DND-41 (cell line): ENCODE measurements at regions not wholly inside any gene's neighbourhood (a gene's known extent, or its start where the extent isn't known, plus 50 kb on each side); places are given as distances from the start of the nearest gene placed in this dataset.

ENCODE experiments used
- CTCF ChIP-seq: IDR thresholded peaks from 2 replicates; pipeline ENCODE4 v1.5.1; 2012; ENCODE audit warnings: borderline replicate concordance, low read length, moderate library complexity, mild to moderate bottlenecking; ENCODE audit not compliant: poor library complexity, severe bottlenecking; ENCODE audit errors: extremely low read depth
- EZH2 ChIP-seq: IDR thresholded peaks from 3 replicates; pipeline ENCODE4 v1.6.1; 2012; ENCODE audit warnings: borderline replicate concordance, low read depth, mild to moderate bottlenecking, moderate library complexity, low read length, inconsistent platforms; ENCODE audit not compliant: severe bottlenecking

GRCh38 chr1:221154932-221155331 is 275.7 kb downstream of the HLX start:
- TF ChIP-seq CTCF, result no peak
- TF ChIP-seq EZH2, result no peak
